Left ventricle myocardium inferior (tissue), 1 donor: ENCODE measurements at regions not wholly inside any gene's neighbourhood (a gene's known extent, or its start where the extent isn't known, plus 50 kb on each side); places are given as distances from the start of the nearest gene placed in this dataset.

Experiments
- DNase-seq: peaks from one replicate; pipeline ENCODE4 v3.0.0-alpha.2; 2020
- H3K27ac ChIP-seq: fragments of 200-600 bp; replicated peaks from 2 replicates; pipeline ENCODE4 v1.8.0; 2021
- H3K27me3 ChIP-seq: fragments of 200-600 bp; 2 replicates; pipeline ENCODE4 v1.8.0; 2021; ENCODE audit warnings: low read depth
- H3K36me3 ChIP-seq: fragments of 200-600 bp; 2 replicates; pipeline ENCODE4 v1.8.0; 2021
- H3K4me1 ChIP-seq: fragments of 200-600 bp; 2 replicates; pipeline ENCODE4 v1.8.0; 2021
- H3K4me3 ChIP-seq: fragments of 200-600 bp; 2 replicates; pipeline ENCODE4 v1.8.0; 2021; ENCODE audit warnings: mild to moderate bottlenecking, moderate library complexity
- H3K9me3 ChIP-seq: fragments of 200-600 bp; replicated peaks from 2 replicates; pipeline ENCODE4 v1.8.0; 2021
- CTCF ChIP-seq: fragments of 200-600 bp; IDR thresholded peaks from 2 replicates; pipeline ENCODE4 v1.8.0; 2021; ENCODE audit warnings: antibody characterized with exemption, mild to moderate bottlenecking, borderline replicate concordance
- intact Hi-C: fragments of 100-400 bp; cut with micrococcal nuclease; formaldehyde crosslinking; loops from one replicate; pipeline ENCODE4 v1.11.0; 2022
- donor health status: DM: no; HTN: yes; CAD: no; lungs with severe emphysema.

DNA sequence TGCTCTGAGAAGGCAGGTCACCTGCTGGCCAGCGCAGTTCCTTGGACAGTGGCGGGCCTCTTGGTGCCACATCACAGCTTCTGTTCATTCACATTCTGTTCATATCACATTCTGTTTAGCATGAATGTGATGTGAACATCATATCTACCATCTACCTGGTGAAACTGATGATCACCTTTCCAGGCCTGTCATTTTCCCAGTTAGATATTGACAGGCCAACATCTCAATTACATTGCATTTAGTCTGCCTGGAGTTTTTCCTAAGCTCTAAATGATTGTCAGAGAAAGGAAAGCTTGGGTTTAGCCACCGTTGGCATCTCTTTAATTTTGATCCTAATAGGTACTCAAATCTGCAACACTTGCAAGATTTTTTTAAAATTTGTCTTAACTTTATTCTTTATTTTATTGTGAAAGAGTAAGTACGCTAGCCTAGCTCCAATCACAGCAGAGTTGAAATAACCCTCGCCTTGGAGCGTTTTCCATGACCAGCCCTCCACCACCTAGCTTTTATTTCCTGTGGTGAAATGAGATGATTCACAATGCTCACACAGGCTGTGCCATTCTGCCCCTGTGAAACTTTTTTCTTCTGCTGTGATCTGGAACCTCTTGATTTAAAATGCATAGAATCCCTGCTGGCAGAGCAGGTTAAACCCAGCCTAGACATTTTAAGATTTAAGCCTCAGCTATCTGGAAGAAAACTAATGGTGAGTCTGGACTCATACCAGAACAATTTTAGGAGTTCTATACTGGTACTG, 225.0 kb downstream of the ESM1 start:
- Histone ChIP-seq H3K27me3 (no peaks in the 10 kb centered on the region), H3K36me3 (no peaks in the 10 kb centered on the region), H3K27ac (peak overlapping the region; percentile 43), H3K4me1 (peaks cover 14% of the 10 kb centered on the region), H3K9me3 (no peaks in the 10 kb centered on the region), H3K4me3 (no peak overlapping the region)
- intact Hi-C loops = no loop called here
- no peak for TF ChIP-seq CTCF
- DNase-seq = no peak

- Histone ChIP-seq H3K9me3 (no peaks in the 10 kb centered on the region), H3K4me3 (no peak overlapping the region), H3K36me3 (no peaks in the 10 kb centered on the region), H3K27me3 (no peaks in the 10 kb centered on the region), H3K4me1 (peaks cover 14% of the 10 kb centered on the region), H3K27ac (no peak overlapping the region)
- TF ChIP-seq CTCF = no peak
- no peak for DNase-seq
- intact Hi-C loops = no loop called here
These were observed 227.4 kb downstream of the ESM1 start for GRCh38 chr5:54758038-54758437.

DNA sequence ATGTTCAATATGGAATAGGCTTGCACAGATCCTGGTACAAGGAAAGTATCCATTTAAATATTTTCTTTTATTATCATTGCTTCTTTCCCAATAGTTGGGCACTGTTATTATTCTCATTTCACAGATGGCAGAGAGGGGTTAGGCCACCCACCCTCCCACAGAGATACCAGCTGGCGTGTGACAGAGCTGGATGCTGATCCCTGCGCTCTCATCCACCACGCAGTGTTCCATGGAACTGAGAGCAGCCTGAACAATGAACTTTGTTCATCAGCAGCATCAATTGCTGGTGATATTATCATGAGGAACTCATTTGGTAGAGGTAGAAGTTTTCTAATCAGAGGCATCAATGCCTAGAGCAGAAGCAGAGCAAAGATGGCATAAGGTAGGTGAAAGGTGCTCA, 227.9 kb downstream of the ESM1 start:
- Histone ChIP-seq H3K4me1 (peaks cover 14% of the 10 kb centered on the region), H3K36me3 (no peaks in the 10 kb centered on the region), H3K27me3 (no peaks in the 10 kb centered on the region), H3K27ac (no peak overlapping the region), H3K9me3 (no peaks in the 10 kb centered on the region), H3K4me3 (no peak overlapping the region)
- no peak for TF ChIP-seq CTCF
- no peak for DNase-seq
- intact Hi-C loops = no loop called here

DNA sequence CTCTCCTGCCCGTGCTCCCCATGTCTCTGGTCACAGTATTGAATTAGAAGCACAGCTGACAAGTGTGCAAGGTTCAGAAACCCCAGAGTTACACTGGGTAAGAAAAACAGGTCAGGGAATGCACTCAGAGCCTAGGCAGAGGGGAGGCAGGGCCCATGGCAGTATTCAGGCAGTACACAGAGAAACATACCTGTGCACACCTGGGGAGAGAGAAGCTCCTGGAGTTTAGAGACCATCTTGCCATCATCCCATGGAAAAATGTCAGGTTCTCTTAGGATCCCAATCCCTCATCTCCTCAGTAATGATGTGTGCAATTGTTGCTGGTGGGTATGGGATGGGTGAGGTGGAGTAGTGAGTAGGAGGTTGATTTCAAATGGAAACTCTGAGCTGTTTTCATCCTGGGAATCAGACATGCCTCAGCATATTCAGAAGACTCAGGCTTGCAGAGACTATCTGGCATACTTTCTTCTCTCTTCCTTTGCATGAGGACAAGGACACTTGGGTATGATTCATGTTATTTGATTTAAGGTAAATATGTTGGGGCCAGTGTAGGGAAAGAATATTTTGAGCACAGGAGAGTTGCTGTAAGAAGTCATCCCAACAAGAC, 228.5 kb downstream of the ESM1 start:
- H3K36me3 ChIP-seq = no peaks in the 10 kb centered on the region
- intact Hi-C loops = no loop called here
- no peak overlapping the region for H3K4me3 ChIP-seq
- DNase-seq = no peak
- no peak overlapping the region for H3K27ac ChIP-seq
- H3K27me3 ChIP-seq = no peaks in the 10 kb centered on the region
- peaks cover 14% of the 10 kb centered on the region for H3K4me1 ChIP-seq
- no peak for TF ChIP-seq CTCF
- H3K9me3 ChIP-seq = no peaks in the 10 kb centered on the region

DNA sequence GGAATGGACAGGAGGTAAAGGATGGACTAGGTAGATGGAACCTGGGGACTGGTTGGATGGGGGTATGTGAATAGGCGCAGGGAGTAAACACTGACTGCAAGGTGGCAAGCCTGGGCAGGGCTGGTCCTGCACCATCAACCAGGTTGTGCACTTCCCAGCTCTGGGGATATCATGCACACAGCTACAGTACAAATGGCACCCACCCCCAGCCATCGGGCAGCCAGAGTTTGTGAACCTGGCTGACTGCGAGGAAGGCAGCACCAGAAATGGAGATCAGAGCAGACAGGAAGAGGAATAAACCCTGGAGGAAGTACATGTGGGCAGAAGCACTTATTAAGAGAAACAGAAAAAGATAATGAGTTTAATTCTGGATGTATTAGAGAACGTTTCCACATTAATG, 229.1 kb downstream of the ESM1 start:
- Histone ChIP-seq H3K27ac (no peak overlapping the region), H3K27me3 (no peaks in the 10 kb centered on the region), H3K36me3 (no peaks in the 10 kb centered on the region), H3K4me3 (no peak overlapping the region), H3K4me1 (peaks cover 10% of the 10 kb centered on the region), H3K9me3 (no peaks in the 10 kb centered on the region)
- no peak for DNase-seq
- TF ChIP-seq CTCF = no peak
- intact Hi-C loops = no loop called here
